ENCODE measurements at regions not wholly inside any gene's neighbourhood (a gene's known extent, or its start where the extent isn't known, plus 50 kb on each side); places are given as distances from the start of the nearest gene placed in this dataset.

- H3K9me3 ChIP-seq (ENCODE audit: control insufficient read depth in 2 of 2, low read length in 2 of 2) = no peaks in the 10 kb centered on the region
- no peak overlapping the region for H3K9ac ChIP-seq (ENCODE audit: low read length in 2 of 2)
- no peak overlapping the region for H3K4me3 ChIP-seq (ENCODE audit: low read length in 2 of 2)
- no peaks in the 10 kb centered on the region for H3K36me3 ChIP-seq (ENCODE audit: control insufficient read depth in 2 of 2, insufficient read depth in 2 of 2, low read length in 2 of 2)
- no peak overlapping the region for H3K27ac ChIP-seq (ENCODE audit: low read length)
- no peaks in the 10 kb centered on the region for H3K4me1 ChIP-seq (ENCODE audit: control insufficient read depth, insufficient read depth, low read length)
- H3K27me3 ChIP-seq (ENCODE audit: control insufficient read depth in 1 of 2, insufficient read depth in 2 of 2, low read length in 2 of 2) = no peaks in the 10 kb centered on the region
These were observed 219.9 kb upstream of the PACRGL start for GRCh38 chr4:20480165-20480947.

- Histone ChIP-seq H3K9me3 (ENCODE audit: control insufficient read depth in 2 of 2, low read length in 2 of 2) (no peaks in the 10 kb centered on the region), H3K4me1 (ENCODE audit: control insufficient read depth, insufficient read depth, low read length) (no peaks in the 10 kb centered on the region), H3K36me3 (ENCODE audit: control insufficient read depth in 2 of 2, insufficient read depth in 2 of 2, low read length in 2 of 2) (no peaks in the 10 kb centered on the region), H3K27me3 (ENCODE audit: control insufficient read depth in 1 of 2, insufficient read depth in 2 of 2, low read length in 2 of 2) (no peaks in the 10 kb centered on the region), H3K27ac (ENCODE audit: low read length) (no peak overlapping the region), H3K4me3 (ENCODE audit: low read length in 2 of 2) (no peak overlapping the region), H3K9ac (ENCODE audit: low read length in 2 of 2) (no peak overlapping the region)
These were observed 216.8 kb upstream of the PACRGL start for GRCh38 chr4:20483416-20483815.

DNA sequence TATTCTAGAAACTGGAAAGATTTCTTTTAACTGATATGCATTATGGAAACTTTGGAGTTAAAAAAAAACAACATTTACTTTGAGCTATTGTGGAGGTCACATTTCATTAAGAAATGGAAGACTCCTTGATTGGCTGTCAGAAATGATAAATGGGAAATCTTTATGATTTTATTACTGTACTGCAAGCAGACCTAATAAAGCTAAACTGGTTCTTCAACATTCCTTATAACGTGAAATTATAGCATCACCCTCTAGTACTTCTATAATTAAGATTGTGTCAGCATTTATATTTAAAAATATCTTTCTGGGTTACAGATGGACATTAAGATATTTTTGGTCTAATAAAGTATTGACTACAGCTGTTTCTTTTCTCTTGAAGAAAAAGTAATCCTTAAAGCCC, 213.8 kb upstream of the PACRGL start:
- Histone ChIP-seq H3K4me3 (ENCODE audit: low read length in 2 of 2) (no peak overlapping the region), H3K9ac (ENCODE audit: low read length in 2 of 2) (no peak overlapping the region), H3K9me3 (ENCODE audit: control insufficient read depth in 2 of 2, low read length in 2 of 2) (no peaks in the 10 kb centered on the region), H3K27ac (ENCODE audit: low read length) (no peak overlapping the region), H3K4me1 (ENCODE audit: control insufficient read depth, insufficient read depth, low read length) (no peaks in the 10 kb centered on the region), H3K36me3 (ENCODE audit: control insufficient read depth in 2 of 2, insufficient read depth in 2 of 2, low read length in 2 of 2) (no peaks in the 10 kb centered on the region), H3K27me3 (ENCODE audit: control insufficient read depth in 1 of 2, insufficient read depth in 2 of 2, low read length in 2 of 2) (no peaks in the 10 kb centered on the region)

GRCh38 chr4:20487446-20487845, 212.8 kb upstream of the PACRGL start:
- Histone ChIP-seq H3K36me3 (ENCODE audit: control insufficient read depth in 2 of 2, insufficient read depth in 2 of 2, low read length in 2 of 2) (no peaks in the 10 kb centered on the region), H3K4me1 (ENCODE audit: control insufficient read depth, insufficient read depth, low read length) (no peaks in the 10 kb centered on the region), H3K27ac (ENCODE audit: low read length) (no peak overlapping the region), H3K9ac (ENCODE audit: low read length in 2 of 2) (no peak overlapping the region), H3K4me3 (ENCODE audit: low read length in 2 of 2) (no peak overlapping the region), H3K27me3 (ENCODE audit: control insufficient read depth in 1 of 2, insufficient read depth in 2 of 2, low read length in 2 of 2) (no peaks in the 10 kb centered on the region), H3K9me3 (ENCODE audit: control insufficient read depth in 2 of 2, low read length in 2 of 2) (no peaks in the 10 kb centered on the region)

GRCh38 chr4:20487852-20488251, 212.4 kb upstream of the PACRGL start:
- no peaks in the 10 kb centered on the region for H3K4me1 ChIP-seq (ENCODE audit: control insufficient read depth, insufficient read depth, low read length)
- H3K36me3 ChIP-seq (ENCODE audit: control insufficient read depth in 2 of 2, insufficient read depth in 2 of 2, low read length in 2 of 2) = no peaks in the 10 kb centered on the region
- no peak overlapping the region for H3K4me3 ChIP-seq (ENCODE audit: low read length in 2 of 2)
- no peak overlapping the region for H3K9ac ChIP-seq (ENCODE audit: low read length in 2 of 2)
- no peaks in the 10 kb centered on the region for H3K9me3 ChIP-seq (ENCODE audit: control insufficient read depth in 2 of 2, low read length in 2 of 2)
- no peaks in the 10 kb centered on the region for H3K27me3 ChIP-seq (ENCODE audit: control insufficient read depth in 1 of 2, insufficient read depth in 2 of 2, low read length in 2 of 2)
- no peak overlapping the region for H3K27ac ChIP-seq (ENCODE audit: low read length)

DNA sequence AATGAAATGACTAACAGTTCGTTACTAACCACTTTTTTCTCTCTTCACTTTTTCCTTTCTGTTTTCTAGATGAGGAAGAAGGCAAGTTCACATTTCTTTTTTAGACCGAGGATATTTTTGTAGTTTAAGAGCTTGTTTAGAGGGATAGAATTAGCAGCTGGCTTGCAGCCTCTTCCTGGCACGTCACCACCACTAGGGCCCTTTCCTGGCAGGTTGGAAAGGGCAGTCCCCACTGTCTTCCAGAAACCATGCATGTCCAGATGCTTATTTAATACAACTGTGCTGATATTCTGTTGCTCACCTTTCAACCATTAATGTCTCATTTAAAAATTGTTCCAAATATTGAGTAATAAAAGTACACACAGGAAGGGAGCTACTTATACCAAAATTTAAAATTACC, 209.5 kb upstream of the PACRGL start:
- H3K27ac ChIP-seq (ENCODE audit: low read length) = no peak overlapping the region
- H3K9me3 ChIP-seq (ENCODE audit: control insufficient read depth in 2 of 2, low read length in 2 of 2) = no peaks in the 10 kb centered on the region
- no peaks in the 10 kb centered on the region for H3K27me3 ChIP-seq (ENCODE audit: control insufficient read depth in 1 of 2, insufficient read depth in 2 of 2, low read length in 2 of 2)
- no peak overlapping the region for H3K4me3 ChIP-seq (ENCODE audit: low read length in 2 of 2)
- no peaks in the 10 kb centered on the region for H3K4me1 ChIP-seq (ENCODE audit: control insufficient read depth, insufficient read depth, low read length)
- no peaks in the 10 kb centered on the region for H3K36me3 ChIP-seq (ENCODE audit: control insufficient read depth in 2 of 2, insufficient read depth in 2 of 2, low read length in 2 of 2)
- H3K9ac ChIP-seq (ENCODE audit: low read length in 2 of 2) = no peak overlapping the region

- Histone ChIP-seq H3K9me3 (ENCODE audit: control insufficient read depth in 2 of 2, low read length in 2 of 2) (no peaks in the 10 kb centered on the region), H3K27me3 (ENCODE audit: control insufficient read depth in 1 of 2, insufficient read depth in 2 of 2, low read length in 2 of 2) (no peaks in the 10 kb centered on the region)
These were observed 206.4 kb upstream of the PACRGL start for GRCh38 chr4:20493761-20494353.

DNA sequence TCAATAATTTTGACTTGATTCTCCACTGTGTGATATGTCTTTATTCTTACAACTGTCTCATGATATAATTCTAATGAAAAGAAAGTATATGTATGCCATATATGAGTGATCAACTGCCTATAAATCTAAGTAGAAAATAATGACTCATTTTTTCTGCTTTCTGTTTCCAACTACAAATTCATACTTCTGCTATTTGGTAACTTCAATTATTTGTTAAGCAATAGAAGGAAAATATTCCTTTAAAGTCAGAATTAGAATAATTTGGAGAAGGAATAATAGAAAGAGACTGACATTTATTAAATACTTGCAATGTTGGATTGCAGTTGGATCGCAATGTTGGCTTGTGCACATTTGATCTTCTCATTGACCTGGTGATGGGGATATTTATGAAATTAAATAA, 204.2 kb upstream of the PACRGL start:
- Histone ChIP-seq H3K4me1 (ENCODE audit: control insufficient read depth, insufficient read depth, low read length) (no peaks in the 10 kb centered on the region), H3K36me3 (ENCODE audit: control insufficient read depth in 2 of 2, insufficient read depth in 2 of 2, low read length in 2 of 2) (no peaks in the 10 kb centered on the region), H3K27ac (ENCODE audit: low read length) (no peak overlapping the region), H3K9me3 (ENCODE audit: control insufficient read depth in 2 of 2, low read length in 2 of 2) (no peaks in the 10 kb centered on the region), H3K9ac (ENCODE audit: low read length in 2 of 2) (no peak overlapping the region), H3K4me3 (ENCODE audit: low read length in 2 of 2) (no peak overlapping the region), H3K27me3 (ENCODE audit: control insufficient read depth in 1 of 2, insufficient read depth in 2 of 2, low read length in 2 of 2) (no peaks in the 10 kb centered on the region)

More at GRCh38 chr4:20493761-20494353, 206.4 kb upstream of the PACRGL start:
- H3K9ac ChIP-seq (ENCODE audit: low read length in 2 of 2) = no peak overlapping the region
- no peaks in the 10 kb centered on the region for H3K4me1 ChIP-seq (ENCODE audit: control insufficient read depth, insufficient read depth, low read length)
- no peak overlapping the region for H3K4me3 ChIP-seq (ENCODE audit: low read length in 2 of 2)
- no peak overlapping the region for H3K27ac ChIP-seq (ENCODE audit: low read length)
- H3K36me3 ChIP-seq (ENCODE audit: control insufficient read depth in 2 of 2, insufficient read depth in 2 of 2, low read length in 2 of 2) = no peaks in the 10 kb centered on the region

DNA sequence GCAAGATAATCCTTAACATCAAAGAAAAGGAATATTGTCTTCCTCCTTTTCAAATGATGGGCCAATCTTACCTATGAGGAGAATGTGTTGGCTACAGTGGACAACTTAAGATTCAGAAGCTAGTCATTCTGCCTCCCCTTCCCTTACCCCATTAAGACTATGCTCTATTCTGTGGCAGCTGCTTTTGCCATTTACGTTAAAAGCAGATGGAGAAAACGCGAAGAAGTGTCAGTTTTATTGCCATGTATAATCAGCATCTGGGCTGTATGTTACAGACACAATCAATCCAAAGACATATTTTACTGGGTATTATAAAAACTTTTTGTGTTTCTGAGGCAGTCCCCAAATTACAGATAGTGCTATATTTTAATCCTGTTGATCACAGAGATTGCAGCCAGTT, 196.1 kb upstream of the PACRGL start:
- H3K4me3 ChIP-seq (ENCODE audit: low read length in 2 of 2) = no peak overlapping the region
- no peaks in the 10 kb centered on the region for H3K4me1 ChIP-seq (ENCODE audit: control insufficient read depth, insufficient read depth, low read length)
- H3K36me3 ChIP-seq (ENCODE audit: control insufficient read depth in 2 of 2, insufficient read depth in 2 of 2, low read length in 2 of 2) = no peaks in the 10 kb centered on the region

DNA sequence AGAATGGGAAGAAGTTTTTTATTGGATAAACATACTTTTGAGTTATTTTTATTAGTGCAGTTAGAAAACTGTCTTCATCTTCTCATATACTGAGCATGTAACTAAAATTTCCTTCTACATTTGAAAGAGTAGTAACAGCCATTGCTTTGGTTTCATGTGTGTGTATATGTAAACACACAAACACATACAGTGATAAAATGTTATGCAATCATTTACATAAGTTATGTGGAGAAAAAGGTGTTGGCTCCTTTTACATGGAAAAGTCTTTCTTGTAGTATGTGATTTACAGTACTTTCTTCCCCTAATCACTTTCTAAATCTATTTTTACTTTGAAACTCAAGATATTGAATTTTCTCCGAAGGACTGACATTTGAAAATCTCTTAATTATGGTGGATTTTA, 194.3 kb upstream of the PACRGL start:
- H3K36me3 ChIP-seq (ENCODE audit: control insufficient read depth in 2 of 2, insufficient read depth in 2 of 2, low read length in 2 of 2) = no peaks in the 10 kb centered on the region
- H3K27ac ChIP-seq (ENCODE audit: low read length) = no peak overlapping the region

More for the DNA sequence above, 196.1 kb upstream of the PACRGL start:
- H3K27me3 ChIP-seq (ENCODE audit: control insufficient read depth in 1 of 2, insufficient read depth in 2 of 2, low read length in 2 of 2) = no peaks in the 10 kb centered on the region
- H3K9me3 ChIP-seq (ENCODE audit: control insufficient read depth in 2 of 2, low read length in 2 of 2) = no peaks in the 10 kb centered on the region
- no peak overlapping the region for H3K27ac ChIP-seq (ENCODE audit: low read length)
- H3K9ac ChIP-seq (ENCODE audit: low read length in 2 of 2) = no peak overlapping the region

GRCh38 chr4:20506827-20507226, 193.4 kb upstream of the PACRGL start:
- H3K9ac ChIP-seq (ENCODE audit: low read length in 2 of 2) = no peak overlapping the region
- no peaks in the 10 kb centered on the region for H3K4me1 ChIP-seq (ENCODE audit: control insufficient read depth, insufficient read depth, low read length)
- no peaks in the 10 kb centered on the region for H3K9me3 ChIP-seq (ENCODE audit: control insufficient read depth in 2 of 2, low read length in 2 of 2)
- no peak overlapping the region for H3K27ac ChIP-seq (ENCODE audit: low read length)
- no peaks in the 10 kb centered on the region for H3K36me3 ChIP-seq (ENCODE audit: control insufficient read depth in 2 of 2, insufficient read depth in 2 of 2, low read length in 2 of 2)
- H3K4me3 ChIP-seq (ENCODE audit: low read length in 2 of 2) = no peak overlapping the region
- no peaks in the 10 kb centered on the region for H3K27me3 ChIP-seq (ENCODE audit: control insufficient read depth in 1 of 2, insufficient read depth in 2 of 2, low read length in 2 of 2)

More for the DNA sequence above, 194.3 kb upstream of the PACRGL start:
- Histone ChIP-seq H3K4me3 (ENCODE audit: low read length in 2 of 2) (no peak overlapping the region), H3K4me1 (ENCODE audit: control insufficient read depth, insufficient read depth, low read length) (no peaks in the 10 kb centered on the region), H3K9me3 (ENCODE audit: control insufficient read depth in 2 of 2, low read length in 2 of 2) (no peaks in the 10 kb centered on the region), H3K9ac (ENCODE audit: low read length in 2 of 2) (no peak overlapping the region), H3K27me3 (ENCODE audit: control insufficient read depth in 1 of 2, insufficient read depth in 2 of 2, low read length in 2 of 2) (no peaks in the 10 kb centered on the region)
